Astrocyte of the spinal cord (primary cell): ENCODE measurements at regions not wholly inside any gene's neighbourhood (a gene's known extent, or its start where the extent isn't known, plus 50 kb on each side); places are given as distances from the start of the nearest gene placed in this dataset.
"Not testable (repeated sequence)": the region's sequence is repeated elsewhere in the genome, so short reads cannot be mapped to it uniquely, and the experiment has no call there.

Source experiments
- DNase-seq: peaks from one replicate; pipeline ENCODE4 v3.0.0; 2011; ENCODE audit warnings: low read depth, low spot score
- H3K4me3 ChIP-seq: 2 replicates; pipeline ENCODE4 v1.5.1; 2011; ENCODE audit warnings: low read depth, mild to moderate bottlenecking, low read length, moderate library complexity
- CTCF ChIP-seq: IDR thresholded peaks from 2 replicates; pipeline ENCODE4 v1.5.1; 2012; ENCODE audit warnings: low read depth, mild to moderate bottlenecking, low read length, inconsistent platforms
- in situ Hi-C: cut with HindIII; loops from 2 replicates; pipeline ENCODE4 v1.10.0; 2017; ENCODE audit warnings: low sequenced_read_pairs

- no peak for TF ChIP-seq CTCF
- no peak overlapping the region for H3K4me3 ChIP-seq
- in situ Hi-C loops, result no loop called here
- DNase-seq, result no peak
These were observed 257.2 kb upstream of the FOXN3 start for GRCh38 chr14:89674240-89674639.

GRCh38 chr14:89673512-89674225, 256.6 kb upstream of the FOXN3 start:
- in situ Hi-C loops, result no loop called here
- TF ChIP-seq CTCF, result no peak
- DNase-seq, result peak; percentile 19
- no peak overlapping the region for H3K4me3 ChIP-seq

GRCh38 chr14:89672636-89673511, 255.8 kb upstream of the FOXN3 start:
- in situ Hi-C loops, result no loop called here
- no peak for TF ChIP-seq CTCF
- no peak for DNase-seq
- no peak overlapping the region for H3K4me3 ChIP-seq

GRCh38 chr14:89669193-89669592, 252.2 kb upstream of the FOXN3 start:
- TF ChIP-seq CTCF, result no peak
- DNase-seq, result no peak
- H3K4me3 ChIP-seq, result no peak overlapping the region
- in situ Hi-C loops, result no loop called here

GRCh38 chr14:89667983-89668382, 250.9 kb upstream of the FOXN3 start:
- peak; percentile 20 for DNase-seq
- in situ Hi-C loops, result no loop called here
- no peak overlapping the region for H3K4me3 ChIP-seq
- TF ChIP-seq CTCF, result no peak

- in situ Hi-C loops, DNase-seq: not testable (repeated sequence)
These were observed 248.5 kb upstream of the FOXN3 start for GRCh38 chr14:89665300-89666081.

More at GRCh38 chr14:89665300-89666081, 248.5 kb upstream of the FOXN3 start:
- H3K4me3 ChIP-seq, result not testable (repeated sequence)
